CMK (cell line): ENCODE measurements at regions not wholly inside any gene's neighbourhood (a gene's known extent, or its start where the extent isn't known, plus 50 kb on each side); places are given as distances from the start of the nearest gene placed in this dataset.

Experiments used
- DNase-seq: peaks from one replicate; pipeline ENCODE4 v3.0.0-alpha.2; 2010; ENCODE audit warnings: low read depth

- no peak for DNase-seq
Observed at GRCh38 chr17:73724341-73724740, 80.1 kb upstream of the SDK2 start.

- DNase-seq, result no peak
Observed at GRCh38 chr17:73724990-73725389, 80.7 kb upstream of the SDK2 start.

DNA sequence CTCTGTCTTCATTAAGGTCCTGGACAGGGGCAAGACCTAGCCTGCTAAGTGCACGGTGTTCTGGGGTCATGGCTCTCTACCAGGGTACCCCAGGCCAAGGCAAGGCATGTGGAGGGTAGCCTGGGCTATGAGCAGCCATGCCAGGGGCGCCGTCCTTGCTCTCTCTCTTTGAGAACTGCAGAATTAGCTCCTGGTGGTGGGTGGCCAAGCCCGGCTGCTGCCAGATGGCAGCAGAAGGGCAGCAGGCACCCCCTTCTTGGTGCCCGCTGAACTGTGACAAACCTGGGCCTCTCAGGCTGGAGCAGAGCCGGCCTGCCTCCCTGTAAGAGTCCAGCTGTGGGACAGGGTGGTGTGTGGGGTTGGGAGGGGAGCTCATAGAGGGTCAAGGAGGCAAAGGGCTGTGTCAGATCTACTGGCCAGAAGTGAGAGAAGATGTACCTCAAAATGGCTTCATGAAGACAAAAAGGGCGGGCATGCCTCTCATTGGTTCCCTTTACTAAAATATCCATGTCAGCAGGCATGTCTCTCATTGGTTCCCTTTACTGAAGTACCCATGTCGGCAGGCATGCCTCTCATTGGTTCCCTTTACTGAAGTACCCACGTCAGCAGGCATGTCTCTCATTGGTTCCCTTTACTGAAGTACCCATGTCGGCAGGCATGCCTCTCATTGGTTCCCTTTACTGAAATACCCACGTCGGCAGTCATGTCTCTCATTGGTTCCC is 81.7 kb upstream of the SDK2 start:
- no peak for DNase-seq

- DNase-seq, result no peak
Observed at GRCh38 chr17:73727941-73728340, 83.7 kb upstream of the SDK2 start.

GRCh38 chr17:73729101-73729500 is 84.9 kb upstream of the SDK2 start:
- DNase-seq, result no peak

DNA sequence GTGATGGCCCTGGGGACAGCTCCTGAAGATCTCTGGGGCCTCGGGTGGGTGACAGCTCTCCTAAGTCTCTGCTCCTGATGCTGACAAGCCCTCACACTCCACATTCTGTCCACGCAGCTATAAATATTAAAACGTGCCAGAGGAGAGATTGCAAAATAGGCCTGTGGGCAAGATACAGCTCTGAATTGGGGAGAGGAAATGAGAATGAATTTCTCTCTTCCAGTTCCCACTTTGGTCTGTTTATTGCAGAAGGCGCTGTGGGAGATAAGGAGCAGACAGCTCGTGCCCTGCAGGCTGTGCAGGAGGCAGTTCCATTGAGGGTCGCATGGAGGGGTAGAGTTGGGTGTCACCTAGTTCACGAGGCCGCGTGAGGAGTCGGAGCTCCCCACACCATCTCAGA is 87.5 kb upstream of the SDK2 start:
- no peak for DNase-seq

DNA sequence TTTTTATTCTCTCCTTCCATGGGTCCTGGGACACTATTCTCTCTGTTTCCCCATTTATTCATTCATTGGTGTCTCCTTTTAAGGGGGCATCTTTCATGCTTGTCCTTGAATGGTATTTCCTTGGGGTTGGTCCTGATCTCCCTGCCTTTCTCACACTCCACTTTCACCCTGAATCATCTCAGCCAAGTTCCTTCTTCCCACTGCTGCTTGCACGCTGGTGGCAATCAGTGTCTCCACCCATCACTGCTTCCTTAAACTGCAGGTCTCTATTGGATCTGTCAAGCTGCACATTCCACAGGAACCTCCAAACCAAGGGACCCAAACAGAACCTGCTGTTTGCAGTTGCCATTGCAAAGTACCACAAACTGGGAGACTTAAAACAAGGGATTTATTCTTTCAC is 89.3 kb upstream of the SDK2 start:
- no peak for DNase-seq

- no peak for DNase-seq
Observed at GRCh38 chr17:73735245-73735644, 91.0 kb upstream of the SDK2 start.

DNA sequence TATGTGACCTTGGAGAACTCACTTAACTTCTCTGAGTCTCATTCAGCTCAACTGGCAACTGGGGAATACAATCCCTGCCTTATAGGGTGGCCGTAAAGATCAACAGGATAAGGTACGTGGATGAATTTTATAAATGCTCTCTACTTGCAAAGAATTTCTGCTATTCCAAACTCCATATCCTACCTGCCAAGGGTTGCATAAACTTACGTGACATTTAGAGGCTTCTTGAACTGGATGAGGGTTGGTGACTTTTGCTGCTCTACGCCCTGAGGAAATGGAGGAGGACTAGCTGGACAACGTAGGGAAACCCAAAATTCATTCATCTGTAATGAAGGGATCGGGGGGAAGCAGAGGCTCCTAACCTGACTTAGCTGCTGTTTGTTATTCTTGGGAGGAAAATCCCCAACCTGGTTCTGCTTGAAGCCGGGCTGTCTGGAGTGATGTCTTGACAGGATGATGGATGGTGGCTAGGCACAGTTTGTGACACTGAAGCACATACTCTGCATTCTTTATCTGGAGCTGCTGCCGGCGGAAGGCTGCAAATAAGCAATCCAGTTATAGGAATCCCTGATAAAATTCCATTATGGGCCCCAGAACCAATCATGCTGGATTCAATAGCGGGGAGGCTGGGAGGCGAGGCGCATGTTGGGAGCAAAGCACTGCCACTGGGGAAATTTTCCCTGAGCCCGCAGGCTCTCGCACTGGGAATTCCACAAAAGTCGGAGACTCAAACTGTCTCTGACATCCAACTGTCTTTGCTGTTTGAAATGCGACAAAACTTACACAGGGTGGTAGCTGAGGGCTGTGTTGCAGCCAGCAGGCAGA is 94.7 kb upstream of the SDK2 start:
- no peak for DNase-seq

GRCh38 chr17:73740370-73740769 is 96.1 kb upstream of the SDK2 start:
- DNase-seq, result no peak

- no peak for DNase-seq
Observed at GRCh38 chr17:73742948-73743381, 98.7 kb upstream of the SDK2 start.

- DNase-seq, result no peak
Observed at GRCh38 chr17:73743518-73744201, 99.4 kb upstream of the SDK2 start.

GRCh38 chr17:73744411-73744810 is 100.2 kb upstream of the SDK2 start:
- no peak for DNase-seq

DNA sequence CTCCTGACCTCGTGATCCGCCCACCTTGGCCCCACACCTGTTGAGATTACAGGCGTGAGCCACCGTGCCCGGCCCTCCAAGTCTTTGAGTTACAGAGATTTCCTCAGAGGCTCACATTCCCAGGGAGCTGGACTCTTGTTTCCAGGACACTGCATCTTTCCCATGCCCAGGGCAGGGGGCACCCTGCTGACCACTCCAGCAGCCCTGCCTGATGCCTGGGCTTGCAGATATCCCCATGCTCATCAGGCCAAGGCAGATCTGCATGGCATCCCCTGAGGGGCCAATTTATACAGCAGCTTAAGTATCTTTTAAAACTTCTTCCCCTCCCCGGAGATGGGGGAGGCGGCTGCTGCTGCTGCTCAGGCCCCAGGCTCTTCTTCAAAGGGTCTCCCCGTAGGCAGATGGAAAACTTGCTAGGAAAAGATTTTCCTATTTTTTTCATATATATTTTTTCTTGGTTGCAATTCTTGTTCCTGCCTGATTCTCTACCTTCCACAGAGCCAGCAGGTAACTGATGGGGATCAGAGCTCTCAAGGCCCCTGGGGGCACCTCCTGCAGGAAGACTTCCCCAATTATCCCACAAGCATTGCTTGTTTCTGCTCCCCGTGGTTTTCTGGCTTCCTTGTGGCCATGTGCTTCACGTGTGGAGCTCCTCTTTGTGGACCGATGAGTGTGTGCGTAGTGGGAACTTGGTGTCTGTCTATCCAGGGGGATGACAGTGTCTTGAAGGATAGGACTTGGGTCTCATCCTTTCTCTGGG is 102.2 kb upstream of the SDK2 start:
- no peak for DNase-seq

DNA sequence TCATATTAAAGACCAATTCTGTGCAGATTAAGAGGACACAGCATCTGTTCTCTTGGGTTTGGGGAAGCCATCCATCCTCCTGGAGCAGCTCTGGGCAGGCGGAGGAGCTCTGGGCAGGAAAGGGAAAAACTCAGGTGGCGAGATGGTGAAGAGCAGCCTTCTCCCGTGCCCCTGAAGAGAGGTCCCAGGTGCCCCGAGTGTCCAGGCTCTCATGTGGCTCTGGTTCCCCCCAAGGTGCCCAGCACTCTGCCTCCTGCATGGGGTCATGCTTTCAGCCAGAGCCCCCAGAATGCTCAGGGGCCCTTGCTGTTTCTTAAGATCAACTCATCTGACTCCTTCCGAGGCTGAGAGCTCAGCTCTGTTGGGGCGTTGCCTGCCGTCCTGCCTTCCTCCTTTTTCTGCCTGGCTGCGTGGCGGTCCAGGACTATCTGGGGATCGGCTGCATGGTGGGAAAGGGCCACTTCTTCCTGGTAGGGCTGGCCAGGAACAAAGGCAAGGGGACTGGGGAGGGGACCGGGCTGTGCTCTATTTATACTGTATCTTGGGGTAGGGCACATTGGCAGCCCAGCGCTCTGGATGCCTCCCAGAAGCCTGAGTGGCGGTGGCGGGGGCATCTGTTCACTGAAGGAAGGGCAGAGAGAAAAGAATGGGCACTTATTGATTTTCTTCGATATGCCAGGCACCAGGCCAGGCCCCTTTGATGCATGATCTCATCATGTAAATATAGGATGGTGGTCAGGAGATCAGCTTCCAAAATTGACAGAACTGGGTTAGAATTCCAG is 103.2 kb upstream of the SDK2 start:
- no peak for DNase-seq

GRCh38 chr17:73748508-73748907 is 104.3 kb upstream of the SDK2 start:
- DNase-seq, result no peak

GRCh38 chr17:73749337-73749823 is 105.1 kb upstream of the SDK2 start:
- no peak for DNase-seq

DNA sequence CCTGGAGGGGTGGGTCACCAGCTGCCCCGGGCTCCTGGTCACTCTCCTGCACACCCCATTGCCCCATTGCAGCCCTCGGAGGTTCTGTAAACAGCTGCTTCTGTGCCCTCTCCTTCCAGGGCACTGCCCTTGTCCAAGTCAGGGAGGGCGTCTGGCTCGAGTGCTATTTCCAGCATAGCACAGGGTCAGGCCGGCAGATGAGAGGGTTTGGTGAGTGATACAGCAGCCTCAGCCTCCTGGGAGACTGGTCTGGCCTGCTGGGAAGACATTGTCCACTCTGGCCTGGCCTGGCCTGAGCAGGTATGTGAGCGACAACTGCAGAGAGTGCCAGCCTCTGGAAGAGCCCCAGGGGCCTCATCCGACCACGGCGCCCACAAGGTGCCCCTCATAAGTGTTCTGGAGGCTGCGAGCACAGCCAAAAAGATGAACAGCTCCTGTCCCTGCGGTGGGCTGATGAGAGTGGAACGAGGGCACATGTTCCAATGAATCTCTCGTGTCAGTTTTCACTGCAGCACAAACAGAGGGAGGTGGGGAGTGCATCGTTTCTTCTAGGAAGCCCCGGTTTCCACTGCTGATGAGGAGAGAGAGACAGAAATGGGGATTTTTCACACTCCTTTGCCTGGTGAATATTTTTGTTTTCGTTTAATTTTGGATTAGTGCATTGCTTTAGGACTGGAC is 105.8 kb upstream of the SDK2 start:
- no peak for DNase-seq

GRCh38 chr17:73750975-73751374 is 106.7 kb upstream of the SDK2 start:
- no peak for DNase-seq

- DNase-seq, result no peak
Observed at GRCh38 chr17:73753751-73754496, 109.7 kb upstream of the SDK2 start.
